OCI-LY7 (cell line): ENCODE measurements at regions not wholly inside any gene's neighbourhood (a gene's known extent, or its start where the extent isn't known, plus 50 kb on each side); places are given as distances from the start of the nearest gene placed in this dataset.

Source experiments
- BruUV-seq: library from RNA; stranded (reverse); fragments of 400-500 nt; replicated peaks from 2 replicates; lab custom pipeline; 2021; lab: Mats Ljungman, UMichigan
- CTCF ChIA-PET: fragments of 300-600 bp; sonication (Branson Sonifier 250); formaldehyde crosslinking; loops from one replicate; lab custom pipeline; 2022; ENCODE audit warnings: antibody characterized with exemption; ENCODE audit not compliant: unreplicated experiment; lab: Charles Lee
- POLR2A ChIA-PET: fragments of 300-600 bp; sonication (Branson Sonifier 250); formaldehyde crosslinking; loops from one replicate; lab custom pipeline; 2022; ENCODE audit warnings: antibody characterized with exemption; lab: Charles Lee
- DNase-seq: peaks from one replicate; pipeline ENCODE4 v3.0.0-alpha.2; 2015; ENCODE audit warnings: low spot score
- H2AFZ ChIP-seq: fragments of 200-600 bp; sonication (generic), shearing (Covaris generic); 2 replicates; pipeline ENCODE4 v1.6.1; 2014; ENCODE audit warnings: mild to moderate bottlenecking, antibody characterized with exemption, low read length, moderate library complexity
- H3K27ac ChIP-seq: fragments of 200-600 bp; sonication (generic); 2 replicates; pipeline ENCODE4 v1.5.1; 2014; ENCODE audit warnings: mixed run types, low read depth, mild to moderate bottlenecking, moderate library complexity, low read length, inconsistent platforms; ENCODE audit not compliant: poor library complexity, severe bottlenecking
- H3K36me3 ChIP-seq: fragments of 200-600 bp; sonication (generic); 2 replicates; pipeline ENCODE4 v1.6.1; 2014; ENCODE audit warnings: mild to moderate bottlenecking, antibody characterized with exemption, low read length, moderate library complexity, mixed read lengths; ENCODE audit not compliant: insufficient read depth
- H3K4me1 ChIP-seq: fragments of 200-600 bp; sonication (generic); 2 replicates; pipeline ENCODE4 v1.5.1; 2014; ENCODE audit warnings: mild to moderate bottlenecking, low read length; ENCODE audit not compliant: insufficient read depth, poor library complexity, severe bottlenecking
- H3K4me2 ChIP-seq: fragments of 200-600 bp; sonication (generic); 2 replicates; pipeline ENCODE4 v1.6.1; 2014; ENCODE audit warnings: mild to moderate bottlenecking, low read length
- H3K4me3 ChIP-seq: fragments of 200-600 bp; sonication (generic); 2 replicates; pipeline ENCODE4 v1.5.1; 2014; ENCODE audit warnings: mild to moderate bottlenecking, low read depth, low read length; ENCODE audit not compliant: poor library complexity, severe bottlenecking
- H3K79me2 ChIP-seq: fragments of 200-600 bp; sonication (generic); 2 replicates; pipeline ENCODE4 v1.6.1; 2016; ENCODE audit warnings: low read depth, mild to moderate bottlenecking, low read length, moderate library complexity, mixed read lengths; ENCODE audit not compliant: insufficient read depth
- H3K9me2 ChIP-seq: fragments of 200-600 bp; sonication (generic); 2 replicates; pipeline ENCODE4 v1.6.1; 2016; ENCODE audit warnings: mild to moderate bottlenecking, low read length, mixed read lengths; ENCODE audit not compliant: insufficient read depth
- H3K9me3 ChIP-seq: fragments of 200-600 bp; sonication (generic); 2 replicates; pipeline ENCODE4 v1.6.1; 2014; ENCODE audit warnings: mild to moderate bottlenecking, mixed run types, low read length, mixed read lengths
- H4K20me1 ChIP-seq: fragments of 200-600 bp; sonication (generic); 2 replicates; pipeline ENCODE4 v1.6.1; 2014; ENCODE audit warnings: mild to moderate bottlenecking, antibody characterized with exemption, low read length, moderate library complexity, mixed read lengths; ENCODE audit not compliant: insufficient read depth
- CTCF ChIP-seq: fragments of 200-600 bp; sonication (generic); conservative IDR thresholded peaks from 2 replicates; pipeline ENCODE4 v1.5.1; 2014; ENCODE audit warnings: mild to moderate bottlenecking, antibody characterized with exemption, low read length, moderate library complexity, mixed read lengths
- EZH2phosphoT487 ChIP-seq: fragments of 200-600 bp; sonication (generic); IDR thresholded peaks from 2 replicates; pipeline ENCODE4 v1.6.1; 2018; ENCODE audit warnings: low read depth, borderline replicate concordance, mild to moderate bottlenecking, mixed run types, antibody characterized with exemption, low read length, moderate library complexity, mixed read lengths
- intact Hi-C: fragments of 100-400 bp; cut with micrococcal nuclease; formaldehyde crosslinking; loops from one replicate; pipeline ENCODE4 v1.10.0; 2022; ENCODE audit not compliant: unreplicated experiment

- no peaks in the 10 kb centered on the region for H3K79me2 ChIP-seq
- H3K4me1 ChIP-seq, result no peaks in the 10 kb centered on the region
- no peak overlapping the region for H3K27ac ChIP-seq
- no peaks in the 10 kb centered on the region for H4K20me1 ChIP-seq
- H3K9me3 ChIP-seq, result no peaks in the 10 kb centered on the region
- ChIA-PET POLR2A (interaction anchor here (0.7 kb wide), 1 partner anchor 372 kb away, joined by 3 read pairs; no protein-coding TSS in a partner anchor), CTCF (no interaction called here)
- no peak overlapping the region for H2AFZ ChIP-seq
- H3K36me3 ChIP-seq, result no peaks in the 10 kb centered on the region
- no peaks in the 10 kb centered on the region for H3K9me2 ChIP-seq
- intact Hi-C loops, result no loop called here
- no peak overlapping the region for H3K4me3 ChIP-seq
- no peak for DNase-seq
- BruUV-seq, result no TSS peak
- TF ChIP-seq EZH2phosphoT487 (no peak), CTCF (no peak)
- H3K4me2 ChIP-seq, result no peak overlapping the region
Observed at GRCh38 chr1:69425871-69426270, 141.9 kb upstream of the LRRC7 start.

GRCh38 chr1:69426401-69426800 lies 141.3 kb upstream of the LRRC7 start:
- intact Hi-C loops, result no loop called here
- CTCF ChIA-PET, result no interaction called here
- no peak for DNase-seq
- TF ChIP-seq EZH2phosphoT487, result no peak
- no peak for TF ChIP-seq CTCF
- no peaks in the 10 kb centered on the region for H3K4me1 ChIP-seq
- H2AFZ ChIP-seq, result no peak overlapping the region
- BruUV-seq, result no TSS peak
- H3K4me2 ChIP-seq, result no peak overlapping the region
- no peaks in the 10 kb centered on the region for H4K20me1 ChIP-seq
- no peak overlapping the region for H3K27ac ChIP-seq
- H3K79me2 ChIP-seq, result no peaks in the 10 kb centered on the region
- no peaks in the 10 kb centered on the region for H3K9me3 ChIP-seq
- no peaks in the 10 kb centered on the region for H3K9me2 ChIP-seq
- no peaks in the 10 kb centered on the region for H3K36me3 ChIP-seq
- POLR2A ChIA-PET, result no interaction called here
- H3K4me3 ChIP-seq, result no peak overlapping the region

GRCh38 chr1:69433073-69433472 lies 134.6 kb upstream of the LRRC7 start:
- Histone ChIP-seq H3K79me2 (no peaks in the 10 kb centered on the region), H3K9me2 (no peaks in the 10 kb centered on the region), H3K4me2 (no peak overlapping the region), H2AFZ (no peak overlapping the region), H4K20me1 (no peaks in the 10 kb centered on the region), H3K9me3 (no peaks in the 10 kb centered on the region), H3K36me3 (no peaks in the 10 kb centered on the region), H3K4me1 (no peaks in the 10 kb centered on the region), H3K4me3 (no peak overlapping the region), H3K27ac (no peak overlapping the region)
- no peak for DNase-seq
- BruUV-seq, result no TSS peak
- CTCF ChIA-PET, result no interaction called here
- TF ChIP-seq EZH2phosphoT487 (no peak), CTCF (no peak)
- POLR2A ChIA-PET, result interaction anchor here (0.8 kb wide), 1 partner anchor 15 kb away, joined by 3 read pairs; no protein-coding TSS in a partner anchor
- intact Hi-C loops, result no loop called here
